K562 (cell line): ENCODE measurements at regions not wholly inside any gene's neighbourhood (a gene's known extent, or its start where the extent isn't known, plus 50 kb on each side); places are given as distances from the start of the nearest gene placed in this dataset.

Experiments
- ADNP ChIP-seq: fragments of 200-800 bp; sonication (Bioruptor generic); IDR thresholded peaks from 2 replicates; pipeline ENCODE4 v1.6.1; 2016; ENCODE audit warnings: missing genetic modification characterization, missing compliant biosample characterization
- ETV5 ChIP-seq: sonication (generic); formaldehyde crosslinking; IDR thresholded peaks from 2 replicates; pipeline ENCODE4 v1.4.0; 2020; ENCODE audit warnings: low read depth, mild to moderate bottlenecking, missing genetic modification reagents
- FOXM1 ChIP-seq, 2 experiments: fragments of 450-650 bp in 1 of 2; sonication (generic) in 1 of 2; formaldehyde crosslinking in 1 of 2; IDR thresholded peaks; 2 replicates each; pipeline versions ENCODE4 v1.6.1 to v1.9.0; 2017 to 2022; ENCODE audit warnings: low read depth in 2 of 2, mild to moderate bottlenecking in 2 of 2, missing genetic modification reagents in 1 of 2, moderate library complexity in 1 of 2
- HMGN3 ChIP-seq: IDR thresholded peaks from 2 replicates; pipeline ENCODE4 v1.6.1; 2011; ENCODE audit warnings: borderline replicate concordance, low read depth, mild to moderate bottlenecking, mixed read lengths, low read length; ENCODE audit not compliant: insufficient read length; ENCODE audit errors: extremely low read depth
- HNRNPK ChIP-seq: fragments of 200-400 bp; formaldehyde crosslinking; IDR thresholded peaks from one replicate; pipeline ENCODE4 v1.6.1; 2018; ENCODE audit warnings: mild to moderate bottlenecking, low read depth, low read length; ENCODE audit not compliant: poor library complexity, severe bottlenecking
- NCOA2 ChIP-seq, 2 experiments: fragments of 450-650 bp; IDR thresholded peaks; 2 replicates each; pipeline ENCODE4 v1.6.1; 2018; ENCODE audit warnings: mild to moderate bottlenecking in 2 of 2, moderate library complexity in 1 of 2; ENCODE audit not compliant: partially characterized antibody in 2 of 2
- NELFE ChIP-seq: IDR thresholded peaks from 2 replicates; pipeline ENCODE4 v1.6.1; 2011; ENCODE audit warnings: mild to moderate bottlenecking; ENCODE audit not compliant: insufficient read depth, insufficient read length
- NEUROD1 ChIP-seq: fragments of 150-350 bp; IDR thresholded peaks from 2 replicates; pipeline ENCODE4 v1.6.1; 2014; ENCODE audit warnings: borderline replicate concordance, low read length, low read depth; ENCODE audit not compliant: partially characterized antibody
- RCOR1 ChIP-seq, 2 experiments: IDR thresholded peaks; 2 replicates each; pipeline ENCODE4 v1.6.1; 2012; ENCODE audit warnings: low read depth in 2 of 2, low read length in 2 of 2, borderline replicate concordance in 1 of 2, improper control_type of control experiment in 1 of 2
- SLC30A9 ChIP-seq: fragments of 250-450 bp; sonication (Bioruptor Pico); IDR thresholded peaks from 2 replicates; pipeline ENCODE4 v1.8.0; 2022; ENCODE audit warnings: mild to moderate bottlenecking, moderate library complexity
- TEAD1 ChIP-seq, 2 experiments: fragments of 450-650 bp in 1 of 2; sonication (generic) in 1 of 2; formaldehyde crosslinking; IDR thresholded peaks; 2 replicates each; pipeline versions ENCODE4 v1.4.0 to v1.8.0; 2020 to 2022; ENCODE audit warnings: mild to moderate bottlenecking in 2 of 2, missing genetic modification reagents in 1 of 2
- WHSC1 ChIP-seq: IDR thresholded peaks from one replicate; pipeline ENCODE4 v1.6.1; 2012; ENCODE audit warnings: low read length, control low read depth, inconsistent platforms
- YBX1 ChIP-seq: fragments of 450-650 bp; IDR thresholded peaks from 2 replicates; pipeline ENCODE4 v1.7.1; 2016; ENCODE audit warnings: mild to moderate bottlenecking
- ZNF184 ChIP-seq: sonication (generic); formaldehyde crosslinking; IDR thresholded peaks from 2 replicates; pipeline ENCODE4 v1.5.0; 2020; ENCODE audit warnings: missing genetic modification reagents
- ZNF224 ChIP-seq: sonication (generic); formaldehyde crosslinking; IDR thresholded peaks from 2 replicates; pipeline ENCODE4 v1.8.0; 2022; ENCODE audit warnings: mild to moderate bottlenecking, missing genetic modification reagents
- ZNF384 ChIP-seq: IDR thresholded peaks from 2 replicates; pipeline ENCODE4 v1.6.1; 2012; ENCODE audit warnings: low read depth, low read length, improper control_type of control experiment
- TF ChIP-seq, protein P1 (sequence below): sonication (generic); formaldehyde crosslinking; IDR thresholded peaks from 2 replicates; pipeline ENCODE4 v1.8.1; 2022; ENCODE audit warnings: missing genetic modification reagents
- TF ChIP-seq, protein P2 (sequence below): fragments of 450-650 bp; IDR thresholded peaks from 2 replicates; pipeline ENCODE4 v1.6.1; 2016; ENCODE audit warnings: mild to moderate bottlenecking
- TF ChIP-seq, protein P3 (sequence below), 3 experiments: IDR thresholded peaks in 2 of 3; conservative IDR thresholded peaks in 1 of 3; 2 replicates each; pipeline ENCODE4 v1.5.1; 2011 to 2012; ENCODE audit warnings: low read length in 3 of 3, mild to moderate bottlenecking in 3 of 3, control low read depth in 2 of 3, improper control_type of control experiment in 1 of 3, inconsistent platforms in 1 of 3, low read depth in 1 of 3, mixed read lengths in 1 of 3, moderate library complexity in 1 of 3; ENCODE audit not compliant: insufficient read depth in 2 of 3
- TF ChIP-seq, protein P4 (sequence below): fragments of 250-450 bp; sonication (Bioruptor Pico); IDR thresholded peaks from 2 replicates; pipeline ENCODE4 v1.8.0; 2022; ENCODE audit warnings: moderate library complexity, mild to moderate bottlenecking, inconsistent platforms

DNA sequence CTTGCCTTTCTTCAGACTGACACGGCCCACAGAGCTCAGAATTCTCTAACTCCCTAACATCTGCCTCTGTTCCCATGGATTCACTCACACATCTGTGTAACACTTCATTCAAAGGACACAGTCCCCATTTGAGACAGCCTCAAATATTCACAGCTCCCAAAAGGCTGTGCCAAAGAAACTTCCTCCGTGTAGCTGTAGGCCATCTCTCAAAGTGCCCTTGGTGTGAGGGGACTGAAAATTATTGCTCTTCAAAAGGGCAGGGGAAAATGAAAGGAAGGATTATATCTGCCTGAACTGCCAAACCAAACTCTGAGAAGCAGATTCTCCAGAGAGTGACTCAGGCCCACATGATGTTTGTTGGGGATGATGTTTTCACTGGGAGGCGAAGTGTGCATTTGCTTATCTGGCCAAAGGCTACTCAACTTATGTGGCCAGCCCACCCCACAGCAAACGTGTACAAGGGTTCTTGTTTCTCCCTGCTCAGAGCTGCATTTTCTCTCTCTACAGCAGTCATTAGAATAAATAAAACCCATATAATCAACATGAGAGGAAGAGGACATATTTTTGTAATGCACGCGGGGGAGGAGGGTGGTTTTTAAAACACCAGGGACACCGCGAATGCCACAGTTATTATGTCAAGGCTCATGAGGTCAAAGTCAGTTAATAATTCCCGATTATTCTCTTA is 302.4 kb upstream of the NFE2L3 start (continued):
- TF ChIP-seq, protein P1, sequence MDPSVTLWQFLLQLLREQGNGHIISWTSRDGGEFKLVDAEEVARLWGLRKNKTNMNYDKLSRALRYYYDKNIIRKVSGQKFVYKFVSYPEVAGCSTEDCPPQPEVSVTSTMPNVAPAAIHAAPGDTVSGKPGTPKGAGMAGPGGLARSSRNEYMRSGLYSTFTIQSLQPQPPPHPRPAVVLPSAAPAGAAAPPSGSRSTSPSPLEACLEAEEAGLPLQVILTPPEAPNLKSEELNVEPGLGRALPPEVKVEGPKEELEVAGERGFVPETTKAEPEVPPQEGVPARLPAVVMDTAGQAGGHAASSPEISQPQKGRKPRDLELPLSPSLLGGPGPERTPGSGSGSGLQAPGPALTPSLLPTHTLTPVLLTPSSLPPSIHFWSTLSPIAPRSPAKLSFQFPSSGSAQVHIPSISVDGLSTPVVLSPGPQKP (CRISPR knock-in tag) = no peak
- TF ChIP-seq, protein P2, sequence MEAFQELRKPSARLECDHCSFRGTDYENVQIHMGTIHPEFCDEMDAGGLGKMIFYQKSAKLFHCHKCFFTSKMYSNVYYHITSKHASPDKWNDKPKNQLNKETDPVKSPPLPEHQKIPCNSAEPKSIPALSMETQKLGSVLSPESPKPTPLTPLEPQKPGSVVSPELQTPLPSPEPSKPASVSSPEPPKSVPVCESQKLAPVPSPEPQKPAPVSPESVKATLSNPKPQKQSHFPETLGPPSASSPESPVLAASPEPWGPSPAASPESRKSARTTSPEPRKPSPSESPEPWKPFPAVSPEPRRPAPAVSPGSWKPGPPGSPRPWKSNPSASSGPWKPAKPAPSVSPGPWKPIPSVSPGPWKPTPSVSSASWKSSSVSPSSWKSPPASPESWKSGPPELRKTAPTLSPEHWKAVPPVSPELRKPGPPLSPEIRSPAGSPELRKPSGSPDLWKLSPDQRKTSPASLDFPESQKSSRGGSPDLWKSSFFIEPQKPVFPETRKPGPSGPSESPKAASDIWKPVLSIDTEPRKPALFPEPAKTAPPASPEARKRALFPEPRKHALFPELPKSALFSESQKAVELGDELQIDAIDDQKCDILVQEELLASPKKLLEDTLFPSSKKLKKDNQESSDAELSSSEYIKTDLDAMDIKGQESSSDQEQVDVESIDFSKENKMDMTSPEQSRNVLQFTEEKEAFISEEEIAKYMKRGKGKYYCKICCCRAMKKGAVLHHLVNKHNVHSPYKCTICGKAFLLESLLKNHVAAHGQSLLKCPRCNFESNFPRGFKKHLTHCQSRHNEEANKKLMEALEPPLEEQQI = no peak
- TF ChIP-seq WHSC1 (no peak), NCOA2 (IDR thresholded peaks at IDR 0.05; ENCODE audit: partially characterized antibody in 2 of 2) (no peak), NELFE (no peak), ETV5 (no peak), ZNF184 (CRISPR knock-in tag) (no peak), RCOR1 (IDR thresholded peaks at IDR 0.05; ENCODE audit: borderline replicate concordance in 1 of 2, low read depth in 2 of 2, low read length in 2 of 2) (peak in 1 of 2 experiments; percentile 89; a peak in 2 of 4 replicates), HNRNPK (no peak), SLC30A9 (CRISPR knock-in tag) (no peak), ADNP (tag) (no peak), HMGN3 (no peak), FOXM1 (IDR thresholded peaks at IDR 0.05; ENCODE audit: low read depth) (no peak), FOXM1 (CRISPR knock-in tag; IDR thresholded peaks at IDR 0.05; ENCODE audit: low read depth) (no peak), ZNF384 (no peak), ZNF224 (CRISPR knock-in tag) (no peak), TEAD1 (CRISPR knock-in tag; IDR thresholded peaks at IDR 0.05) (peak in 1 of 2 experiments; percentile 6; a peak in 2 of 4 replicates), NEUROD1 (no peak), YBX1 (no peak)
- TF ChIP-seq, protein P3, sequence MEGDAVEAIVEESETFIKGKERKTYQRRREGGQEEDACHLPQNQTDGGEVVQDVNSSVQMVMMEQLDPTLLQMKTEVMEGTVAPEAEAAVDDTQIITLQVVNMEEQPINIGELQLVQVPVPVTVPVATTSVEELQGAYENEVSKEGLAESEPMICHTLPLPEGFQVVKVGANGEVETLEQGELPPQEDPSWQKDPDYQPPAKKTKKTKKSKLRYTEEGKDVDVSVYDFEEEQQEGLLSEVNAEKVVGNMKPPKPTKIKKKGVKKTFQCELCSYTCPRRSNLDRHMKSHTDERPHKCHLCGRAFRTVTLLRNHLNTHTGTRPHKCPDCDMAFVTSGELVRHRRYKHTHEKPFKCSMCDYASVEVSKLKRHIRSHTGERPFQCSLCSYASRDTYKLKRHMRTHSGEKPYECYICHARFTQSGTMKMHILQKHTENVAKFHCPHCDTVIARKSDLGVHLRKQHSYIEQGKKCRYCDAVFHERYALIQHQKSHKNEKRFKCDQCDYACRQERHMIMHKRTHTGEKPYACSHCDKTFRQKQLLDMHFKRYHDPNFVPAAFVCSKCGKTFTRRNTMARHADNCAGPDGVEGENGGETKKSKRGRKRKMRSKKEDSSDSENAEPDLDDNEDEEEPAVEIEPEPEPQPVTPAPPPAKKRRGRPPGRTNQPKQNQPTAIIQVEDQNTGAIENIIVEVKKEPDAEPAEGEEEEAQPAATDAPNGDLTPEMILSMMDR (IDR thresholded peaks at IDR 0.05 in 2 of 3, conservative IDR thresholded peaks at IDR 0.05 in 1 of 3; ENCODE audit: insufficient read depth in 2 of 3, low read depth in 1 of 3, low read length in 3 of 3) = no peak
- TF ChIP-seq, protein P4, sequence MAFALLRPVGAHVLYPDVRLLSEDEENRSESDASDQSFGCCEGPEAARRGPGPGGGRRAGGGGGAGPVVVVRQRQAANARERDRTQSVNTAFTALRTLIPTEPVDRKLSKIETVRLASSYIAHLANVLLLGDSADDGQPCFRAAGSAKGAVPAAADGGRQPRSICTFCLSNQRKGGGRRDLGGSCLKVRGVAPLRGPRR (CRISPR knock-in tag) = no peak
